C4-2B (cell line): ENCODE measurements at regions not wholly inside any gene's neighbourhood (a gene's known extent, or its start where the extent isn't known, plus 50 kb on each side); places are given as distances from the start of the nearest gene placed in this dataset.

Experiments used
- CTCF ChIP-seq: fragments of 450-650 bp; conservative IDR thresholded peaks from 2 replicates; pipeline ENCODE4 v1.5.1; 2017; ENCODE audit warnings: mild to moderate bottlenecking
- ZFX ChIP-seq: fragments of 450-650 bp; IDR thresholded peaks from 2 replicates; pipeline ENCODE4 v1.6.1; 2017

DNA sequence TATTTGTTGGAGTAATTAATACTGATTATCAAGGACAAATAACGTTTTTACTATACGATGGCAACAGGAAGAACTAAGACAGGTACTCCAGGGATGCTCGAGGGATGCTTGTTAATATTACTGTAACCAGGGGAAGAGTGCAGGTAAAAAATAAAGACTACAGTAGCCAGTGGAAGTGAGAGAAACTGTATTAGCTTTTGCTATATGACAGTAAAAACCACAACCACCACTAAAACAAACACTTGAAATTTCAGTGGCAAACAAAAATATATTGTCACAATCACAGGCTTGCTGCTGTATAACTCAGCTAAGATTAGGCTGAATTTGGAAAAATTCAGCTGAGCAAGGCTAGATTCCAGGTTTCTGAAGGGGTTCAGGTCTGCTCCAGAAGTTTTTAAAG, 812.6 kb upstream of the ADGRL4 start:
- TF ChIP-seq CTCF, result no peak
- TF ChIP-seq ZFX, result no peak
